ENCODE measurements at regions not wholly inside any gene's neighbourhood (a gene's known extent, or its start where the extent isn't known, plus 50 kb on each side); places are given as distances from the start of the nearest gene placed in this dataset.
"Not testable (repeated sequence)": the region's sequence is repeated elsewhere in the genome, so short reads cannot be mapped to it uniquely, and the experiment has no call there.

- no peak for TF ChIP-seq CTCF (conservative IDR thresholded peaks at IDR 0.05)
- H3K4me1 Mint-ChIP-seq, result peaks cover 78% of the 10 kb centered on the region
- no peaks in the 10 kb centered on the region for H3K27me3 Mint-ChIP-seq (ENCODE audit: low read depth)
- no peak overlapping the region for H3K4me3 Mint-ChIP-seq
- H3K36me3 Mint-ChIP-seq (ENCODE audit: low read depth), result no peaks in the 10 kb centered on the region
- no peak for DNase-seq (ENCODE audit: low read depth, low spot score)
- no peaks in the 10 kb centered on the region for H3K9me3 Mint-ChIP-seq
- H3K27ac Mint-ChIP-seq (ENCODE audit: unreplicated experiment), result no peak overlapping the region
These were observed 213.9 kb downstream of the TOMM20 start for GRCh38 chr1:234914606-234915290.

GRCh38 chr1:234913771-234914170, 214.9 kb downstream of the TOMM20 start:
- no peak for DNase-seq (ENCODE audit: low read depth, low spot score)
- no peaks in the 10 kb centered on the region for H3K27me3 Mint-ChIP-seq (ENCODE audit: low read depth)
- H3K4me3 Mint-ChIP-seq, result no peak overlapping the region
- H3K4me1 Mint-ChIP-seq, result peaks cover 70% of the 10 kb centered on the region
- no peak for TF ChIP-seq CTCF (conservative IDR thresholded peaks at IDR 0.05)
- no peak overlapping the region for H3K27ac Mint-ChIP-seq (ENCODE audit: unreplicated experiment)
- H3K36me3 Mint-ChIP-seq (ENCODE audit: low read depth), result no peaks in the 10 kb centered on the region
- no peaks in the 10 kb centered on the region for H3K9me3 Mint-ChIP-seq

- Mint-ChIP-seq H3K9me3 (no peaks in the 10 kb centered on the region), H3K36me3 (ENCODE audit: low read depth) (no peaks in the 10 kb centered on the region), H3K4me1 (peaks cover 65% of the 10 kb centered on the region), H3K27me3 (ENCODE audit: low read depth) (no peaks in the 10 kb centered on the region), H3K4me3 (no peak overlapping the region), H3K27ac (ENCODE audit: unreplicated experiment) (no peak overlapping the region)
- no peak for DNase-seq (ENCODE audit: low read depth, low spot score)
- TF ChIP-seq CTCF (conservative IDR thresholded peaks at IDR 0.05), result no peak
These were observed 215.4 kb downstream of the TOMM20 start for GRCh38 chr1:234913278-234913649.

DNA sequence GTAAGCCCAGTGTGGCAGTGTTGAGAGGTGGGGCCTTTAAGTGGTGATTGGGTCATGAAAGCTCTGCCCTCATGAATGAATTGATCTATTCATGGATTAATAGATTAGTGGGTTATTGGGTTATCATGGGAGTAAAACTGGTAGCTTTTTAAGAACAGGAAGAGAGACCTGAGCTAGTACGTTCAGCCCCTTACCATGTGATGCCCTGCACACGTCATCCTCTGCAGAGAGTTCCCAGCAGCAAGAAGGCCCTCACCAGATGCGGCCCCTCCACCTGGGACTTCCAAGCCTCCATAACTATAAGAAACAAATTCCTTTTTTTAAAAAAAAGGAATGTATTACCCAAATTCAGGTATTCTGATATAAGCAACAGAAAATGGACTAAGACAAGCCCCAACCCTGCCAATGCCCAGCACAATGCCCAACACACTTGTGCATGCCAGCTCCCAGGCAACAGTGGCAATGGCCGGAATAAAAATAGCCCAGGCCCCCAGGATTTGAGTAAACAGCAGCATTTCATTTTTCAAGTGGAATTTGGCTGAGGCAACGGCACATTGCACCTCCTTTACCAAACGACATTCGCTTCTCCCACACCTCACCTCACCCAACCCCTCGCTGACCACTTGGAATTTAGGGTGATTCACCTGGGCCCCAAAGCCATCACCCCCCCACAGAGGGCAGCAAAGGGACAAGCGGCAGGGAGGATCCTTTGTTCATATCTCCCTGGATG, 215.9 kb downstream of the TOMM20 start:
- Mint-ChIP-seq H3K27me3 (ENCODE audit: low read depth) (no peaks in the 10 kb centered on the region), H3K27ac (ENCODE audit: unreplicated experiment) (no peak overlapping the region), H3K4me3 (no peak overlapping the region)

GRCh38 chr1:234911787-234912186, 216.8 kb downstream of the TOMM20 start:
- Mint-ChIP-seq H3K4me1 (peaks cover 50% of the 10 kb centered on the region), H3K4me3 (no peak overlapping the region), H3K36me3 (ENCODE audit: low read depth) (no peaks in the 10 kb centered on the region), H3K9me3 (no peaks in the 10 kb centered on the region), H3K27ac (ENCODE audit: unreplicated experiment) (peak overlapping the region; percentile 86), H3K27me3 (ENCODE audit: low read depth) (no peaks in the 10 kb centered on the region)
- no peak for TF ChIP-seq CTCF (conservative IDR thresholded peaks at IDR 0.05)
- peak; percentile 13 for DNase-seq (ENCODE audit: low read depth, low spot score)

More for the DNA sequence above, 215.9 kb downstream of the TOMM20 start:
- Mint-ChIP-seq H3K9me3 (no peaks in the 10 kb centered on the region), H3K4me1 (peaks cover 59% of the 10 kb centered on the region), H3K36me3 (ENCODE audit: low read depth) (no peaks in the 10 kb centered on the region)
- TF ChIP-seq CTCF (conservative IDR thresholded peaks at IDR 0.05), result no peak
- DNase-seq (ENCODE audit: low read depth, low spot score), result no peak

GRCh38 chr1:234911136-234911535, 217.5 kb downstream of the TOMM20 start:
- peaks cover 48% of the 10 kb centered on the region for H3K4me1 Mint-ChIP-seq
- not testable (repeated sequence) for H3K27me3 Mint-ChIP-seq (ENCODE audit: low read depth); H3K36me3 Mint-ChIP-seq (ENCODE audit: low read depth); DNase-seq (ENCODE audit: low read depth, low spot score); H3K9me3 Mint-ChIP-seq; H3K4me3 Mint-ChIP-seq
- H3K27ac Mint-ChIP-seq (ENCODE audit: unreplicated experiment), result peak overlapping the region; percentile 53

Measured in neural crest cell (in vitro differentiated cells).